ENCODE measurements at regions not wholly inside any gene's neighbourhood (a gene's known extent, or its start where the extent isn't known, plus 50 kb on each side); places are given as distances from the start of the nearest gene placed in this dataset.

- Histone ChIP-seq H3K27me3 (peaks cover 0 to 31% (median 0%) of the 10 kb centered on the region in 3 donors), H3K4me1 (no peaks in the 10 kb centered on the region)
- WGBS, 2 donors: 70 to 83% methylated on average over 10 of the region's 10 CpGs
Measured at GRCh38 chr12:131455218-131455506, 255.7 kb upstream of the SFSWAP start.

GRCh38 chr12:131455581-131456110, 255.2 kb upstream of the SFSWAP start:
- no peaks in the 10 kb centered on the region for H3K36me3 ChIP-seq
- H3K4me1 ChIP-seq: no peaks in the 10 kb centered on the region
- intact Hi-C loops (cut with DNase I): no loop called here
- H3K27ac ChIP-seq: no peak overlapping the region
- H3K27me3 ChIP-seq: peaks cover 0 to 34% (median 0%) of the 10 kb centered on the region in 3 donors
- 86 to 93% methylated on average over 12 of the region's 12 CpGs for whole genome bisulfite sequencing, 2 donors
- no peak for DNase-seq
- H3K4me3 ChIP-seq: no peak overlapping the region
- TF ChIP-seq EP300 (IDR thresholded peaks at IDR 0.05) (no peak), POLR2AphosphoS5 (IDR thresholded peaks at IDR 0.05) (no peak), POLR2A (IDR thresholded peaks at IDR 0.05) (no peak), CTCF (IDR thresholded peaks at IDR 0.05) (no peak)
- peaks cover 0 to 3% (median 0%) of the 10 kb centered on the region in 4 donors for H3K9me3 ChIP-seq

More at GRCh38 chr12:131455218-131455506, 255.7 kb upstream of the SFSWAP start:
- no peak for DNase-seq
- Histone ChIP-seq H3K27ac (no peak overlapping the region), H3K36me3 (no peaks in the 10 kb centered on the region), H3K9me3 (peaks cover 0 to 3% (median 0%) of the 10 kb centered on the region in 4 donors), H3K4me3 (no peak overlapping the region)
- intact Hi-C loops (cut with DNase I): no loop called here
- TF ChIP-seq POLR2AphosphoS5 (IDR thresholded peaks at IDR 0.05) (no peak), POLR2A (IDR thresholded peaks at IDR 0.05) (no peak), EP300 (IDR thresholded peaks at IDR 0.05) (no peak), CTCF (IDR thresholded peaks at IDR 0.05) (no peak)

- H3K9me3 ChIP-seq: no peaks in the 10 kb centered on the region
- TF ChIP-seq CTCF (IDR thresholded peaks at IDR 0.05) (no peak), POLR2A (IDR thresholded peaks at IDR 0.05) (no peak), EP300 (IDR thresholded peaks at IDR 0.05) (no peak), POLR2AphosphoS5 (IDR thresholded peaks at IDR 0.05) (no peak)
- DNase-seq: no peak
- H3K27me3 ChIP-seq: peaks cover 0 to 41% (median 0%) of the 10 kb centered on the region in 3 donors
- WGBS, 2 donors: 67 to 80% methylated on average over 24 of the region's 24 CpGs
- no peaks in the 10 kb centered on the region for H3K36me3 ChIP-seq
- H3K4me3 ChIP-seq: no peak overlapping the region
- intact Hi-C loops (cut with DNase I): no loop called here
- H3K4me1 ChIP-seq: no peaks in the 10 kb centered on the region
- H3K27ac ChIP-seq: no peak overlapping the region
Measured at GRCh38 chr12:131456301-131457027, 254.4 kb upstream of the SFSWAP start.

- Histone ChIP-seq H3K27me3 (peaks cover 0 to 41% (median 0%) of the 10 kb centered on the region in 3 donors), H3K27ac (no peak overlapping the region), H3K4me3 (no peak overlapping the region), H3K4me1 (no peaks in the 10 kb centered on the region), H3K36me3 (no peaks in the 10 kb centered on the region), H3K9me3 (no peaks in the 10 kb centered on the region)
- WGBS, 2 donors: 89 to 90% methylated on average over 15 of the region's 15 CpGs
- TF ChIP-seq EP300 (IDR thresholded peaks at IDR 0.05) (no peak), CTCF (IDR thresholded peaks at IDR 0.05) (no peak), POLR2A (IDR thresholded peaks at IDR 0.05) (no peak), POLR2AphosphoS5 (IDR thresholded peaks at IDR 0.05) (no peak)
- intact Hi-C loops (cut with DNase I): no loop called here
- DNase-seq: no peak
Measured at GRCh38 chr12:131457028-131457310, 253.9 kb upstream of the SFSWAP start.
